GM18520 (cell line): ENCODE measurements at regions not wholly inside any gene's neighbourhood (a gene's known extent, or its start where the extent isn't known, plus 50 kb on each side); places are given as distances from the start of the nearest gene placed in this dataset.
"Not testable (repeated sequence)": the region's sequence is repeated elsewhere in the genome, so short reads cannot be mapped to it uniquely, and the experiment has no call there.

Experiments
- ATAC-seq: cut with Tn5 transposase; IDR thresholded peaks from one replicate; pipeline ENCODE4 v1.9.1; 2021; ENCODE audit not compliant: unreplicated experiment

- no peak for ATAC-seq
These were observed 118.7 kb upstream of the KRR1 start for GRCh38 chr12:75630091-75630490.

- ATAC-seq, result no peak
These were observed 117.5 kb upstream of the KRR1 start for GRCh38 chr12:75628916-75629315.

GRCh38 chr12:75628511-75628910 lies 117.1 kb upstream of the KRR1 start:
- ATAC-seq, result no peak

- no peak for ATAC-seq
These were observed 112.3 kb upstream of the KRR1 start for GRCh38 chr12:75623631-75624154.

GRCh38 chr12:75622492-75622891 lies 111.1 kb upstream of the KRR1 start:
- no peak for ATAC-seq

- ATAC-seq, result not testable (repeated sequence)
These were observed 103.0 kb upstream of the KRR1 start for GRCh38 chr12:75614396-75614795.

- no peak for ATAC-seq
These were observed 102.6 kb upstream of the KRR1 start for GRCh38 chr12:75613981-75614380.

GRCh38 chr12:75611041-75611440 lies 99.6 kb upstream of the KRR1 start:
- ATAC-seq, result no peak

- no peak for ATAC-seq
These were observed 95.5 kb upstream of the KRR1 start for GRCh38 chr12:75606956-75607355.

- no peak for ATAC-seq
These were observed 94.7 kb upstream of the KRR1 start for GRCh38 chr12:75606151-75606550.

- ATAC-seq, result no peak
These were observed 92.1 kb upstream of the KRR1 start for GRCh38 chr12:75603475-75603874.

GRCh38 chr12:75602106-75602505 lies 90.7 kb upstream of the KRR1 start:
- no peak for ATAC-seq

GRCh38 chr12:75600146-75600545 lies 88.7 kb upstream of the KRR1 start:
- no peak for ATAC-seq

- ATAC-seq, result no peak
These were observed 87.7 kb upstream of the KRR1 start for GRCh38 chr12:75599061-75599460.

- ATAC-seq, result no peak
These were observed 85.0 kb upstream of the KRR1 start for GRCh38 chr12:75596406-75596805.

GRCh38 chr12:75592638-75593335 lies 81.4 kb upstream of the KRR1 start:
- ATAC-seq, result no peak

- ATAC-seq, result no peak
These were observed 80.7 kb upstream of the KRR1 start for GRCh38 chr12:75592086-75592485.

- no peak for ATAC-seq
These were observed 80.2 kb upstream of the KRR1 start for GRCh38 chr12:75591628-75592027.

GRCh38 chr12:75589801-75590200 lies 78.4 kb upstream of the KRR1 start:
- ATAC-seq, result no peak

GRCh38 chr12:75587340-75588106 lies 76.1 kb upstream of the KRR1 start:
- no peak for ATAC-seq

- no peak for ATAC-seq
These were observed 73.9 kb upstream of the KRR1 start for GRCh38 chr12:75585330-75585729.

GRCh38 chr12:75583355-75583754 lies 71.9 kb upstream of the KRR1 start:
- ATAC-seq, result no peak
